HPDE6-E6E7 (cell line): ENCODE measurements at regions not wholly inside any gene's neighbourhood (a gene's known extent, or its start where the extent isn't known, plus 50 kb on each side); places are given as distances from the start of the nearest gene placed in this dataset.
A peak's percentile ranks its signal among the peaks of the same experiment; 100 is the strongest.

Experiments
- DNase-seq: peaks from one replicate; pipeline ENCODE4 v3.0.0; 2011; ENCODE audit warnings: missing footprints; ENCODE audit errors: extremely low spot score

GRCh38 chr9:81532251-81532650 is 157.1 kb downstream of the TLE1 start:
- no peak for DNase-seq

GRCh38 chr9:81531511-81531910 is 157.8 kb downstream of the TLE1 start:
- DNase-seq: no peak

DNA sequence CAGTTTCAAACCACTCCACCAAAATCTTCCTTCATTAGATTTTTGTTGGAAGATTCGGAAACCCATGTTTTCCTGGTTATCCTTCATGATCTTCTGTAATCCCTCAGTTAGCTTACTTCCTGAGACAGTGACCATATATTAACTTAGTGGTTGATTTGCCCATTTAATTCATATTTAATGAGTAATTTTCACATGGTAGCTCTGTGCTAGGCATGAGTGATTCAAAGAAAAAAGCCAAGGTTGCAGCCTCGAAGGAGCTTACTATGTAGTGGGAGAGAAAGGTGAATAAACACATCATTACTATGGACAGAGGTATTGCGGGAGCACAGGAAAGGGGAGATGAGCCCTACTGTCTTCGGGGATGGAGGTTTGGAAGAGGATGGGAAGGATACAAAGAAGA is 158.5 kb downstream of the TLE1 start:
- no peak for DNase-seq

- no peak for DNase-seq
Measured at GRCh38 chr9:81530310-81530810, 159.0 kb downstream of the TLE1 start.

DNA sequence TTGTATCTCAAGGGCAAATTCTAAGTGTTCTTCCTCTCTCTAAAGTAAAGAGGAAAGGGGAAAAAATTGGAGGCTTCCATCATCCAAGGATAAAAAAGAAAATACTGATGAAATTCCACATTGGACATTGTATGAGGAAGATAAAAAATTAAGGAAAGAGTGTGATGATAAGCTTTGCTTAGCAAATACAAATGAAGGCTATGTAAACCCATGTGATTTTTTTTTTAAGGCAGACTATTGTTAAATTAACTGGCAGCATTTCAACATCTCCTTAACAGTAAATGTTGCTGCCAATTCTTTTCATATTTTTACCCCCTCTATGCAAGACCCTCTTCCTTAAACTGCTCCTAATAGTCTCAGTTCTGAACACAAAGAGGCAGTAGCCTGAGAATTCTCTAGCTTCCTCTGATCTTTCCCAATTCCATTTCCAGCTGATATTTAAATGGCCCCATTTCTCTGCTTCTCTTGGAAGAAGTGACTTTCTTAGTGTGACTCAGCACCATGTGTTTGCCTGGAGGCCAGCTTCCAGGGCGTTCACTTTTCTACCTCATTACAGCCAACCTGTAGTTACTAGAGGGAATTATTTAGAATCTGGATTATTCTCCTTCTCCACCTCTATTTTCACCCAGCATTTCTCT is 159.7 kb downstream of the TLE1 start:
- peak; percentile 50 for DNase-seq

DNA sequence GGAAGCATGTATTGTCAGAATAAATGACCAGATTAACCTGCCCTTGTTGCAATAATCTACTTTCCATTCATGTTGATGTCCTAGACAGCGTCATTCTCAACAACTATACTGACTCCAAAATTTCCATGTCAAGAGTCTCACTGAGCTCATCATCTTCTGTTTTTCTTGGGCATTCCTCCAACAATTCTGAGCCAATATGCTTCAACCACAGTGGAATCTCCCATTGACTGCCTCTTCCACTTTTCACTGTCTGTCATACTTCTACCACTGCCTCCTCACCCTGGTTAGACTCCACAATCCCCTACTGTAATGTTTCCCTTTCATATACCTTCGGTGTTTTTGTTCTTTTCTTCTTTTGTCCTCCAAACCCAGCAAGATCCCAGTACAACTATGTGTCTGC is 162.8 kb downstream of the TLE1 start:
- no peak for DNase-seq

- peak; percentile 38 for DNase-seq
Measured at GRCh38 chr9:81522716-81523551, 166.4 kb downstream of the TLE1 start.

GRCh38 chr9:81521892-81522291 is 167.5 kb downstream of the TLE1 start:
- no peak for DNase-seq

DNA sequence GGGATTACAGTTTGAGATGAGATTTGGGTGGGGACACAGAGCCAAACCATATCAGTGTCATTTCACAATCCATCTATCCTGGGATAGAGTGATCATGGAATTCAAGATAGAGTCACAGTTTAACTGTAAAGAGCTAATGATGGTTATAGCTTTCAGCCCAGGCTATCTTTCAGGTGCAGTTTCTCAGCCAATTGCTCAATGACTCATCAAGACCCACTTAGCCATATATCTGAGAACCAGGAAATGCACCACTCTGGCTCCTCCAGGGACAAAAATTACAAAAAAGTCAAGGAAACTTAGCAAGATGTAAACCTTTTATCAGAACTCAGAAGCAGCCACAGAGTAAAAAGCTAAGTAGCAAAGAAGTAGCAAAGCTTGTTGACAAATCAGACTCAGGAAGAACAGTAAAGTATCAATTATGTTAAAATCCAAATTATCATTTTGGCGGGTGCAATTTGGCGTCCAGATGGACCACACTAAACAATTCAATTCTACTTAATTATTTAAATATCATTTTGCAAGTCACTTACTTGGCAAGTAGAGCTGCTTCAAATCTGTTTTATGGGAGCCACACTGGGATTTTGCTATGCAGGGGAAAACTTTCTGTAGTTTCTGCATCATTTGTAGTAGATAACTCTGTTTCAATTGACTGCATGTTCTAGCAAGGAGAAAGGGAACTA is 169.4 kb downstream of the TLE1 start:
- DNase-seq: no peak

DNA sequence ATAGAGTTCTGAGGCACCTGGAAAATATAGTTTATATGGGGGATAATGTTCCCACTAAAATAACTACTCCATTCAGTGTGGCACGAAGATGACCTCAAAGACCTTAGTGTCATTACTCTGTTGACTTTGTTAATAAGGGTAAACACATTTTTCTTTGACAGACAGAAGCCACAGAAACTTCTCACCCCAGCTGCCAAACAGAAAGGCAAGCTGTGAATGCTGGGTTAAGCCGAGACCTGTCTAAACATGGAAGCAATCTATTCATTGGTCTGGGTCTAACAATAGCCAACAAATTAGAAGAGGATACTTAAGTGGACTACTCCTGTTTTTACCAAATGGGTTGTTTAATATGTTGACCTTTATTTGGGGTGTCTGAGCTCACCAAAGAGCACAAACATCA is 171.4 kb downstream of the TLE1 start:
- DNase-seq: no peak

GRCh38 chr9:81513059-81513458 is 176.3 kb downstream of the TLE1 start:
- DNase-seq: no peak

DNA sequence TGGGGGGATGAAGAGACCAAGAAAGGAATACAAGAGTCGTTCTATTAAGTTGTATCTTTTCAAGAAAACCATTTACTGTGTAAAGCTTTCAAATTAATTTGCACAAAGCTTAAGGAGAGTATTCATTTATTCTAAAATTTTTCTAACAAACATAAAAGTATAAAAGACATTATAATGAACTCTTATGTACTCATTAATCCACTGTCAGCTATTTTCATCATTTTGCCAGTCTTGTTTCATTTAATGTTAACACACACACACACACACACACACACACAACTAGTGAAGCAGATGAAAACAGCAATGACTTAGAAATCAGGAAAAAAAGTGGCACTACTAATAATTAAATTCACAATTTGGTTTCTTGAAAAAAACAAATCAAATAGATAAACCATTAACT is 176.7 kb downstream of the TLE1 start:
- no peak for DNase-seq

- DNase-seq: no peak
Measured at GRCh38 chr9:81508476-81508875, 180.9 kb downstream of the TLE1 start.

DNA sequence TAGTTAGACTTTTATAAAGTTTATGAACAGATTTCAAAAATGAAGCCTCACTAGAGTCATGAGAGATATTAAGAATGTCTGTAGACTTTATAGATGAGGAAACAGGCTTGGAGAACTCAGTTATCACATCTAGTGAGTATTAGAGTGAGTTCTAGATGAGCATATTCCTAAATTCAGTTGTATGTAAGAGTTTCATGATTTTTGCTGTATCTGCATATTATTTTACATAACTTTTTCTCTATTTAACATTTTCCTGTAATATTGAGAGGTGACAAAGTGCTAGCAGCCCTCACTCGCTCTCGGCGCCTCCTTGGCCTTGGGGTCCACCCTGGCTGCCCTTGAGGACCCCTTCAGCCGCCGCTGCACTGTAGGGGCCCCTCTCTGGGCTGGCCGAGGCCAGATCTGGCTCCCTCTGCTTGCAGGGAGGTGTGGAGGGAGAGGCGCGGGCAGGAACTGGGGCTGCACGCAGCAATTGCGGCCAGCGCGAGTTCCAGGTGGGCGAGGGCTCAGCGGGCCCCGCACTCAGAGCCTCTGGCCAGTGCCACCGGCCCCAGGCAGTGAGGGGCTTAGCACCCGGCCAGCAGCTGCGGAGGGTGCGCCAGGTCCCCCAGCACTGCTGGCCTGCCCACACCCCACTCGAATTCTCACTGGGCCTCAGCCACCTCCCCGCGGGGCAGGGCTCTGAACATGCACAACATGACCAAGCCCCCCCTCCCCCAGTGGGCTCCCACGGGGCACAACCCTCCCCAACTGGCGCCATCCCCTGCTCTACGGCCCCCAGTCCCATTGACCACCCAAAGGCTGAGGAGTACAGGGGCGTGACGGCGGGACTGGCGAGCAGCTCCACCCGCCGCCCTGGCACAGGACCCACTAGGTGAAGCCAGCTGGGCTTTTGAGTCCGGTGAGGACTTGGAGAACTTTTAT is 182.1 kb downstream of the TLE1 start:
- no peak for DNase-seq

- DNase-seq: no peak
Measured at GRCh38 chr9:81499594-81499993, 189.8 kb downstream of the TLE1 start.

DNA sequence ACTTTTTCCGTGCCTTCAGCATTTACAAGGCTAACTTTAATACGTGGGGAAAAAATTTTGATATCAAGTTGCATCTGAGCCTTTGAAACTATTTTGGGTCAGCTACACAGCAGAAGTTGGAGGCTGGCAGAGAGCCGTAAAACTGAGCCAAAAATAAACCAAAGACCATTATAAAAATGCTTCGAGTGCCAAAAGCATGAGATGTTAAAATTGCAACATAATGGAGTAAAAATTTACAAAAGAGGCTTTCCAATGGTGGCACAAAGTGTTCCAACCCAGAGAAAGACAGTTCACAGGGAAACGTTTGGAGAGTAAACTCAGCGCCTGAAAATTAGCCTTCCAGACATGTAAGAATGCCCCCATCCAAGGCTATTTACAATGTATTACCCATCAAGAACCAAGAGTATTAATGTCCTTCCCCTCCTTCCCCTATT is 190.3 kb downstream of the TLE1 start:
- no peak for DNase-seq

GRCh38 chr9:81498576-81498975 is 190.8 kb downstream of the TLE1 start:
- DNase-seq: no peak

- no peak for DNase-seq
Measured at GRCh38 chr9:81497091-81497490, 192.3 kb downstream of the TLE1 start.

DNA sequence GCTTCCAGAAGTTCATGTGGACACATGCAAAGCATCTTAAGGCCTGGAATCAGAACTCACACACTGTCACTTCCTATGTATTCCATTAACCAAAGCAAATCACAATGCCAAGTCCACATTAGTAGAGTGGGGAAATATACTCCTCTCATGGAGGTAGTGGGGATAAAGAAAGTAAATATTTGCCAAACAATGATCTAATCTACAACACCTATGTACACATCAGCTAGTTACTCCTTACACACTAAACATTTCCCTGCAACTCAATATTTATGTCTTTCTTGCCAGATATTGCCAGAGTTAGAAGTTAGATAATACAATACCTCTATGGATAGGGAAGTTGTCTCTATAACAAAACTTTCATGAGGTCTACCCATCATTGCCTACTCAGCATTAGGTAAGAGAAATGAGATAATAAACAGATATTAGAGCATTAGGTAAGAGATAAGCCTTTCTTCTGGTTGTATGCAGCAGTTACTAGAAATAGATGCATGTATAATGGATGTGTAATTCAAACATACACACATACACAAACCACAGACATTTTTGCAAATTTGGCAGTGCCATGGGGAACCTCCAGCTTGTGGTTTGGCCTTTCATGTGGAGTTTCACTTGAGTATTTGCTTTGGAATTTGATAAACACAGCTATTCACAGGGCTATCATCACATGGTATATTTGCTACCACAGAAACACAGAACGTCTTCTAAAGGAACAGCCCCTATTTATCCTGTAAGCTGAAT is 196.5 kb downstream of the TLE1 start:
- DNase-seq: no peak

GRCh38 chr9:81490605-81491331 is 198.6 kb downstream of the TLE1 start:
- DNase-seq: no peak
